GM12865 (cell line): ENCODE measurements at regions not wholly inside any gene's neighbourhood (a gene's known extent, or its start where the extent isn't known, plus 50 kb on each side); places are given as distances from the start of the nearest gene placed in this dataset.

ENCODE experiments used
- DNase-seq: peaks from one replicate; pipeline ENCODE4 v3.0.0; 2010; ENCODE audit warnings: low read depth
- H3K4me3 ChIP-seq: 2 replicates; pipeline ENCODE4 v1.5.1; 2011; ENCODE audit warnings: mild to moderate bottlenecking, low read depth, low read length, control low read depth
- CTCF ChIP-seq: IDR thresholded peaks from 2 replicates; pipeline ENCODE4 v1.5.1; 2011; ENCODE audit warnings: low read length, control low read depth, low read depth, inconsistent platforms; ENCODE audit not compliant: insufficient read depth; ENCODE audit errors: missing control alignments

GRCh38 chr12:46893434-46893833 lies 67.6 kb upstream of the SLC38A4 start:
- DNase-seq, result no peak
- no peak for TF ChIP-seq CTCF
- no peak overlapping the region for H3K4me3 ChIP-seq

- no peak for DNase-seq
- H3K4me3 ChIP-seq, result no peak overlapping the region
- no peak for TF ChIP-seq CTCF
Observed at GRCh38 chr12:46895726-46896125, 69.9 kb upstream of the SLC38A4 start.

- DNase-seq, result no peak
- no peak overlapping the region for H3K4me3 ChIP-seq
- TF ChIP-seq CTCF, result no peak
Observed at GRCh38 chr12:46896680-46897079, 70.9 kb upstream of the SLC38A4 start.

DNA sequence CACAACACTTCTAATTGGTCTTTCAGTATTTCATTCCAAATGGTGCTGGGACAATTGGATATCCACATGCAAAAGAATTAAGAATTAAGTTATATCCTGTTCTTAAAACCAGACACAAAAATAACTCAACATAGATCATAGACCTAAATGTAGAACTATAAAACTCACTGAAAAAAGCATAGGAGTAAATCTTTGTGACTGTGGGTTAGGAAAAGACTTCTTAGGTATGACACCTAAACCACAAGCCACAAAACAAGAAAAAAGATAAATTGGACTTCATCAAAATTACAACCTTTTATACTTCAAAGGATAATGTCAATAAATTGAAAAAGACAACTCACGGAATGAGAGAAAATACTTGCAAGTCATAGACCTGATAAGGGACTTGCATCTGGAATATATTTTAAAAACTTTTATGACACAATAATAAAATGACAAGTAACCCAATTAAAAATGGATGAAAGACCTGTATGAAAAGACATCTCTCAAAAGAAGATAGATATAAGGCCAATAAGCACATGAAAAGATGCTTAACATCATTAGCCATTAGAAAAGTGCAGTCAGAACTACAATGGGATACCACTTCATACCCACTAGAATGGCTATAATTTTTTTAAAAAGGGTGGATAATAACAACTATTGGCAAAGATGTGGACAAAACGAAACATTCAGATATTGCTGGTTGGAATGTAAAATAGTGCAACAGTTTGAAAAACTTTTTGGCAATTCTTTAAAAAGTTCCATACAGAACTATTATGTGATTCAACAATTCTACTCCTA lies 72.5 kb upstream of the SLC38A4 start:
- no peak for DNase-seq
- no peak for TF ChIP-seq CTCF
- H3K4me3 ChIP-seq, result no peak overlapping the region

- TF ChIP-seq CTCF, result no peak
- DNase-seq, result no peak
- no peak overlapping the region for H3K4me3 ChIP-seq
Observed at GRCh38 chr12:46898989-46899388, 73.2 kb upstream of the SLC38A4 start.

- no peak for TF ChIP-seq CTCF
Observed at GRCh38 chr12:46900734-46901463, 75.1 kb upstream of the SLC38A4 start.

More at GRCh38 chr12:46900734-46901463, 75.1 kb upstream of the SLC38A4 start:
- DNase-seq, result no peak
- H3K4me3 ChIP-seq, result no peak overlapping the region
